Caco-2 (cell line): ENCODE measurements at regions not wholly inside any gene's neighbourhood (a gene's known extent, or its start where the extent isn't known, plus 50 kb on each side); places are given as distances from the start of the nearest gene placed in this dataset.

Source experiments
- BruUV-seq: library from RNA; stranded (reverse); fragments of 400-500 nt; replicated peaks from 2 replicates; lab custom pipeline; 2021; lab: Mats Ljungman, UMichigan
- CTCF ChIA-PET: fragments of 300-600 bp; sonication (Branson Sonifier 250); formaldehyde crosslinking; loops from one replicate; lab custom pipeline; 2022; ENCODE audit warnings: antibody characterized with exemption; lab: Charles Lee
- POLR2A ChIA-PET: fragments of 300-600 bp; sonication (Branson Sonifier 250); formaldehyde crosslinking; loops from one replicate; lab custom pipeline; 2022; ENCODE audit warnings: antibody characterized with exemption; lab: Charles Lee
- DNase-seq, 2 experiments: peaks; one replicate each; pipeline versions ENCODE4 v3.0.0 to v3.0.0-alpha.2; 2020 to 2022
- H3K27me3 ChIP-seq: replicated peaks from 2 replicates; pipeline ENCODE4 v1.6.0; 2011; ENCODE audit warnings: low read length; ENCODE audit not compliant: control insufficient read depth, insufficient read depth
- H3K36me3 ChIP-seq: 2 replicates; pipeline ENCODE4 v1.5.1; 2011; ENCODE audit warnings: low read length; ENCODE audit not compliant: control insufficient read depth, insufficient read depth
- H3K4me1 ChIP-seq: fragments of 250-450 bp; sonication (Bioruptor Pico); 2 replicates; pipeline ENCODE4 v1.5.1; 2020; ENCODE audit warnings: mild to moderate bottlenecking
- H3K4me3 ChIP-seq: 2 replicates; pipeline ENCODE4 v1.5.1; 2011; ENCODE audit warnings: low read depth, mild to moderate bottlenecking, control low read depth, low read length
- H3K9me3 ChIP-seq: fragments of 250-450 bp; sonication (Bioruptor Pico); 2 replicates; pipeline ENCODE4 v1.5.1; 2020; ENCODE audit warnings: mild to moderate bottlenecking, moderate library complexity
- H3K27ac Mint-ChIP-seq: one replicate; pipeline ENCODE4 v1.8.0; 2022; ENCODE audit warnings: mixed read lengths; ENCODE audit not compliant: unreplicated experiment
- H3K27me3 Mint-ChIP-seq: one replicate; pipeline ENCODE4 v1.8.0; 2022; ENCODE audit warnings: mixed read lengths; ENCODE audit not compliant: insufficient read depth, unreplicated experiment
- H3K36me3 Mint-ChIP-seq: one replicate; pipeline ENCODE4 v1.8.0; 2022; ENCODE audit warnings: mild to moderate bottlenecking, mixed read lengths; ENCODE audit not compliant: insufficient read depth, unreplicated experiment
- H3K4me1 Mint-ChIP-seq: one replicate; pipeline ENCODE4 v1.8.0; 2022; ENCODE audit warnings: low read depth, mixed read lengths; ENCODE audit not compliant: unreplicated experiment
- H3K4me3 Mint-ChIP-seq: one replicate; pipeline ENCODE4 v1.8.0; 2022; ENCODE audit warnings: mild to moderate bottlenecking, moderate library complexity, mixed read lengths; ENCODE audit not compliant: unreplicated experiment
- H3K9me3 Mint-ChIP-seq: one replicate; pipeline ENCODE4 v1.8.0; 2022; ENCODE audit warnings: mixed read lengths; ENCODE audit not compliant: unreplicated experiment
- CTCF ChIP-seq, 2 experiments: fragments of 200-600 bp in 1 of 2; IDR thresholded peaks; 1 replicate in 1 of 2; 2 replicates in 1 of 2; pipeline versions ENCODE4 v1.5.1 to v1.8.0; 2011 to 2022; ENCODE audit warnings: antibody characterized with exemption in 1 of 2, control low read depth in 1 of 2, inconsistent platforms in 1 of 2, low read depth in 1 of 2, low read length in 1 of 2, mild to moderate bottlenecking in 1 of 2, moderate library complexity in 1 of 2; ENCODE audit not compliant: insufficient read depth in 1 of 2, severe bottlenecking in 1 of 2, unreplicated experiment in 1 of 2
- intact Hi-C: fragments of 100-400 bp; cut with micrococcal nuclease; formaldehyde crosslinking; loops from one replicate; pipeline ENCODE4 v1.10.0; 2022; ENCODE audit not compliant: unreplicated experiment

- CTCF ChIA-PET, result no interaction called here
- no peak for DNase-seq
- no peaks in the 10 kb centered on the region for H3K4me1 ChIP-seq
- no peaks in the 10 kb centered on the region for H3K9me3 Mint-ChIP-seq
- TF ChIP-seq CTCF (IDR thresholded peaks at IDR 0.05; ENCODE audit: insufficient read depth in 1 of 2, low read depth in 1 of 2, low read length in 1 of 2, severe bottlenecking in 1 of 2, unreplicated experiment in 1 of 2), result no peak
- no peaks in the 10 kb centered on the region for H3K9me3 ChIP-seq
- H3K4me1 Mint-ChIP-seq, result no peaks in the 10 kb centered on the region
- no peaks in the 10 kb centered on the region for H3K27me3 ChIP-seq
- no peaks in the 10 kb centered on the region for H3K36me3 Mint-ChIP-seq
- H3K4me3 ChIP-seq, result no peak overlapping the region
- no peak overlapping the region for H3K27ac Mint-ChIP-seq
- peaks cover 2% of the 10 kb centered on the region for H3K27me3 Mint-ChIP-seq
- no TSS peak for BruUV-seq
- H3K36me3 ChIP-seq, result no peaks in the 10 kb centered on the region
- POLR2A ChIA-PET, result no interaction called here
- intact Hi-C loops, result no loop called here
- H3K4me3 Mint-ChIP-seq, result no peak overlapping the region
These were observed 241.5 kb upstream of the FBXO33 start for GRCh38 chr14:39673734-39674133.

- H3K36me3 ChIP-seq, result no peaks in the 10 kb centered on the region
These were observed 241.1 kb upstream of the FBXO33 start for GRCh38 chr14:39673270-39673711.

GRCh38 chr14:39668449-39668848 is 236.2 kb upstream of the FBXO33 start:
- Mint-ChIP-seq H3K4me3 (no peak overlapping the region), H3K9me3 (no peaks in the 10 kb centered on the region), H3K36me3 (no peaks in the 10 kb centered on the region), H3K27ac (no peak overlapping the region), H3K27me3 (peaks cover 2% of the 10 kb centered on the region), H3K4me1 (no peaks in the 10 kb centered on the region)
- no TSS peak for BruUV-seq
- ChIA-PET CTCF (no interaction called here), POLR2A (no interaction called here)
- Histone ChIP-seq H3K27me3 (no peaks in the 10 kb centered on the region), H3K9me3 (no peaks in the 10 kb centered on the region), H3K4me3 (no peak overlapping the region), H3K4me1 (no peaks in the 10 kb centered on the region), H3K36me3 (no peaks in the 10 kb centered on the region)
- no peak for TF ChIP-seq CTCF (IDR thresholded peaks at IDR 0.05; ENCODE audit: insufficient read depth in 1 of 2, low read depth in 1 of 2, low read length in 1 of 2, severe bottlenecking in 1 of 2, unreplicated experiment in 1 of 2)
- DNase-seq, result no peak
- intact Hi-C loops, result no loop called here

More at GRCh38 chr14:39673270-39673711, 241.1 kb upstream of the FBXO33 start:
- no peaks in the 10 kb centered on the region for H3K9me3 Mint-ChIP-seq
- POLR2A ChIA-PET, result no interaction called here
- intact Hi-C loops, result no loop called here
- H3K4me3 Mint-ChIP-seq, result no peak overlapping the region
- no peak for DNase-seq
- Histone ChIP-seq H3K27me3 (no peaks in the 10 kb centered on the region), H3K4me3 (no peak overlapping the region), H3K9me3 (no peaks in the 10 kb centered on the region), H3K4me1 (no peaks in the 10 kb centered on the region)
- BruUV-seq, result no TSS peak
- CTCF ChIA-PET, result no interaction called here
- H3K27ac Mint-ChIP-seq, result no peak overlapping the region
- peaks cover 2% of the 10 kb centered on the region for H3K27me3 Mint-ChIP-seq
- no peaks in the 10 kb centered on the region for H3K36me3 Mint-ChIP-seq
- TF ChIP-seq CTCF (IDR thresholded peaks at IDR 0.05; ENCODE audit: insufficient read depth in 1 of 2, low read depth in 1 of 2, low read length in 1 of 2, severe bottlenecking in 1 of 2, unreplicated experiment in 1 of 2), result no peak
- H3K4me1 Mint-ChIP-seq, result no peaks in the 10 kb centered on the region
